ENCODE measurements at regions not wholly inside any gene's neighbourhood (a gene's known extent, or its start where the extent isn't known, plus 50 kb on each side); places are given as distances from the start of the nearest gene placed in this dataset.

DNA sequence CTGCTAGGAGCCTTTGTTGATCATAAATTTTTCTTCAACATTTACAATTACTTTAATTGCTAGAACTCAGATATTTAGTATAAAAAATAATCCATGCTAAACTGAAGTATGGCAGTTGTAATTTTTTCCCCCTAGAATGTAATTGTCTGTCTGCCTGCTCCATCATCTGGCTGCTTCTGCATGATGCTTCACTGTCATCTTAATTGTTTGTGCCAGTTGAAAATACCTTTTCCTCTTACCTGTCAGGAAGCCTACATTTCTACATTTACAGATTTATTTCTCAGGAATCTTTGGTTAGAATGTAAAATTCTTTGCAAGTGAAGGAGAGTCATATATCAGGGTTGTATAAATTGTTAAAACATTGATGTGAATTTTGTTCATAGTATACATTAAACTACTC lies 348.6 kb downstream of the GRXCR1 start:
- TF ChIP-seq, protein P1, sequence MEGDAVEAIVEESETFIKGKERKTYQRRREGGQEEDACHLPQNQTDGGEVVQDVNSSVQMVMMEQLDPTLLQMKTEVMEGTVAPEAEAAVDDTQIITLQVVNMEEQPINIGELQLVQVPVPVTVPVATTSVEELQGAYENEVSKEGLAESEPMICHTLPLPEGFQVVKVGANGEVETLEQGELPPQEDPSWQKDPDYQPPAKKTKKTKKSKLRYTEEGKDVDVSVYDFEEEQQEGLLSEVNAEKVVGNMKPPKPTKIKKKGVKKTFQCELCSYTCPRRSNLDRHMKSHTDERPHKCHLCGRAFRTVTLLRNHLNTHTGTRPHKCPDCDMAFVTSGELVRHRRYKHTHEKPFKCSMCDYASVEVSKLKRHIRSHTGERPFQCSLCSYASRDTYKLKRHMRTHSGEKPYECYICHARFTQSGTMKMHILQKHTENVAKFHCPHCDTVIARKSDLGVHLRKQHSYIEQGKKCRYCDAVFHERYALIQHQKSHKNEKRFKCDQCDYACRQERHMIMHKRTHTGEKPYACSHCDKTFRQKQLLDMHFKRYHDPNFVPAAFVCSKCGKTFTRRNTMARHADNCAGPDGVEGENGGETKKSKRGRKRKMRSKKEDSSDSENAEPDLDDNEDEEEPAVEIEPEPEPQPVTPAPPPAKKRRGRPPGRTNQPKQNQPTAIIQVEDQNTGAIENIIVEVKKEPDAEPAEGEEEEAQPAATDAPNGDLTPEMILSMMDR (IDR thresholded peaks at IDR 0.05; ENCODE audit: poor library complexity), result no peak
- TF ChIP-seq EZH2 (IDR thresholded peaks at IDR 0.05; ENCODE audit: borderline replicate concordance), result no peak
